ENCODE measurements at regions not wholly inside any gene's neighbourhood (a gene's known extent, or its start where the extent isn't known, plus 50 kb on each side); places are given as distances from the start of the nearest gene placed in this dataset.

DNA sequence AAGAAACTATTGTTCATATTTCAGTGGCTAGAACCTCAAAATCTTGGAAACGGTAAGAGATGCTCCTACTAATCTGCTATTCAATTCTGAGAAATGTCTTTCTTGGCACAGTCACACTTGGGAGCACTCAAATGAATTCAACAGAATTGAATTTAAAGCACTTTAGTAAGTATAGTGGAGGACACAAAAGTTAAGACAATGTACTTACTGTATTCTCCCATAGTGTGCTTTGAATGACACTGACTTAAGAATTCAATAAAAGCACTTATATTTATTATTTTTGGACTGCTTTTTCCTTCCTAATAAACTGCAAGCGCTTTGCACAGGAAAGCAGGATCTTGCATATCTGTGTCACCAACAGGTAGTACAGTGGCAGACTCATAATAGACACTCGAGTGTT lies 156.1 kb upstream of the RIMS1 start:
- Histone ChIP-seq H2AFZ (ENCODE audit: low read depth, low read length) (no peak overlapping the region), H3K27ac (ENCODE audit: insufficient read depth, low read depth, low read length) (no peak overlapping the region), H3K9me1 (replicated peaks; ENCODE audit: control insufficient read depth, extremely low read depth, insufficient read depth, low read length) (no peaks in the 10 kb centered on the region), H3K9ac (replicated peaks; ENCODE audit: extremely low read depth, insufficient read depth, low read length) (no peak overlapping the region), H3K9me3 (replicated peaks; ENCODE audit: control insufficient read depth, insufficient read depth, low read length) (no peaks in the 10 kb centered on the region), H3K4me1 (ENCODE audit: control insufficient read depth, extremely low read depth, insufficient read depth, low read length) (no peaks in the 10 kb centered on the region), H3K27me3 (ENCODE audit: control insufficient read depth in 2 of 2, insufficient read depth in 2 of 2, low read length in 2 of 2) (peaks cover 0 to 2% of the 10 kb centered on the region in 2 experiments), H3K79me2 (ENCODE audit: control insufficient read depth, insufficient read depth, low read length) (no peaks in the 10 kb centered on the region), H3K4me2 (ENCODE audit: insufficient read depth, low read length) (no peak overlapping the region), H3K4me3 (replicated peaks in 1 of 3; ENCODE audit: insufficient read depth in 1 of 3, low read depth in 1 of 3, low read length in 3 of 3) (no peak overlapping the region), H4K20me1 (replicated peaks; ENCODE audit: control insufficient read depth, extremely low read depth, insufficient read depth, low read length) (no peaks in the 10 kb centered on the region), H3K36me3 (ENCODE audit: control insufficient read depth in 2 of 2, extremely low read depth in 1 of 2, insufficient read depth in 2 of 2, low read length in 2 of 2) (no peaks in the 10 kb centered on the region)
- no TSS peak for BruUV-seq (replicated peaks)
- no peak for FAIRE-seq
- no peak for DNase-seq (ENCODE audit: low read depth, low spot score)
- POLR2A ChIA-PET = no interaction called here
- CTCF ChIA-PET = no interaction called here
- intact Hi-C loops (cut with micrococcal nuclease) = no loop called here
- TF ChIP-seq GATA2 (IDR thresholded peaks at IDR 0.05; ENCODE audit: insufficient read depth, insufficient read length, low read depth, low read length) (no peak), JUN (IDR thresholded peaks at IDR 0.05; ENCODE audit: borderline replicate concordance, insufficient read depth, insufficient read length, low read depth) (no peak), FOS (IDR thresholded peaks at IDR 0.05; ENCODE audit: borderline replicate concordance, insufficient read depth, low read length) (no peak), POLR2A (IDR thresholded peaks at IDR 0.05; ENCODE audit: low read depth, low read length) (no peak), MYC (IDR thresholded peaks at IDR 0.05; ENCODE audit: low read depth, low read length) (no peak)
- TF ChIP-seq, protein P1, sequence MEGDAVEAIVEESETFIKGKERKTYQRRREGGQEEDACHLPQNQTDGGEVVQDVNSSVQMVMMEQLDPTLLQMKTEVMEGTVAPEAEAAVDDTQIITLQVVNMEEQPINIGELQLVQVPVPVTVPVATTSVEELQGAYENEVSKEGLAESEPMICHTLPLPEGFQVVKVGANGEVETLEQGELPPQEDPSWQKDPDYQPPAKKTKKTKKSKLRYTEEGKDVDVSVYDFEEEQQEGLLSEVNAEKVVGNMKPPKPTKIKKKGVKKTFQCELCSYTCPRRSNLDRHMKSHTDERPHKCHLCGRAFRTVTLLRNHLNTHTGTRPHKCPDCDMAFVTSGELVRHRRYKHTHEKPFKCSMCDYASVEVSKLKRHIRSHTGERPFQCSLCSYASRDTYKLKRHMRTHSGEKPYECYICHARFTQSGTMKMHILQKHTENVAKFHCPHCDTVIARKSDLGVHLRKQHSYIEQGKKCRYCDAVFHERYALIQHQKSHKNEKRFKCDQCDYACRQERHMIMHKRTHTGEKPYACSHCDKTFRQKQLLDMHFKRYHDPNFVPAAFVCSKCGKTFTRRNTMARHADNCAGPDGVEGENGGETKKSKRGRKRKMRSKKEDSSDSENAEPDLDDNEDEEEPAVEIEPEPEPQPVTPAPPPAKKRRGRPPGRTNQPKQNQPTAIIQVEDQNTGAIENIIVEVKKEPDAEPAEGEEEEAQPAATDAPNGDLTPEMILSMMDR (IDR thresholded peaks at IDR 0.05; ENCODE audit: extremely low read depth in 1 of 2, insufficient read depth in 1 of 2, low read depth in 1 of 2, low read length in 2 of 2) = no peak
- dilution Hi-C loops (cut with MboI; ENCODE audit: extremely low pct_ligation_motif_present, low sequenced_read_pairs) = no loop called here
